H1 (cell line): ENCODE measurements at regions not wholly inside any gene's neighbourhood (a gene's known extent, or its start where the extent isn't known, plus 50 kb on each side); places are given as distances from the start of the nearest gene placed in this dataset.
"Not testable (repeated sequence)": the region's sequence is repeated elsewhere in the genome, so short reads cannot be mapped to it uniquely, and the experiment has no call there.

ENCODE experiments used
- CTCF ChIP-seq, 3 experiments: IDR thresholded peaks; 1 replicate in 2 of 3; 2 replicates in 1 of 3; pipeline versions ENCODE4 v1.5.1 to v1.6.1; 2011; ENCODE audit warnings: low read length in 3 of 3, mild to moderate bottlenecking in 3 of 3, inconsistent platforms in 2 of 3, low read depth in 1 of 3, moderate library complexity in 1 of 3; ENCODE audit not compliant: insufficient read depth in 1 of 3; ENCODE audit errors: control extremely low read depth in 1 of 3
- RAD21 ChIP-seq, 2 experiments: IDR thresholded peaks in 1 of 2; conservative IDR thresholded peaks in 1 of 2; 2 replicates each; pipeline ENCODE4 v1.6.1; 2011; ENCODE audit warnings: low read depth in 2 of 2, low read length in 2 of 2, improper control_type of control experiment in 1 of 2, inconsistent platforms in 1 of 2, mild to moderate bottlenecking in 1 of 2, moderate library complexity in 1 of 2

GRCh38 chr2:110336071-110336470 is 123.7 kb upstream of the MTLN start:
- not testable (repeated sequence) for TF ChIP-seq CTCF (IDR thresholded peaks at IDR 0.05; ENCODE audit: control extremely low read depth in 1 of 3, insufficient read depth in 1 of 3, low read depth in 1 of 3, low read length in 3 of 3); RAD21 (IDR thresholded peaks at IDR 0.05 in 1 of 2, conservative IDR thresholded peaks at IDR 0.05 in 1 of 2; ENCODE audit: low read depth in 2 of 2, low read length in 2 of 2)
